PC-9 (cell line): ENCODE measurements at regions not wholly inside any gene's neighbourhood (a gene's known extent, or its start where the extent isn't known, plus 50 kb on each side); places are given as distances from the start of the nearest gene placed in this dataset.
A peak's percentile ranks its signal among the peaks of the same experiment; 100 is the strongest.

Experiments
- BruUV-seq: library from RNA; stranded (reverse); fragments of 400-500 nt; replicated peaks from 2 replicates; lab custom pipeline; 2021; lab: Mats Ljungman, UMichigan
- CTCF ChIA-PET: fragments of 300-600 bp; sonication (Branson Sonifier 250); formaldehyde crosslinking; loops from one replicate; lab custom pipeline; 2022; ENCODE audit warnings: antibody characterized with exemption; lab: Charles Lee
- POLR2A ChIA-PET: fragments of 300-600 bp; sonication (Branson Sonifier 250); formaldehyde crosslinking; loops from one replicate; lab custom pipeline; 2022; ENCODE audit warnings: antibody characterized with exemption; ENCODE audit not compliant: unreplicated experiment; lab: Charles Lee
- DNase-seq, 2 experiments: peaks; one replicate each; pipeline versions ENCODE4 v3.0.0 to v3.0.0-alpha.2; 2015 to 2022; ENCODE audit warnings: mixed read lengths in 1 of 2
- H2AFZ ChIP-seq: fragments of 200-600 bp; sonication (generic); 2 replicates; pipeline ENCODE4 v1.8.1; 2017; ENCODE audit warnings: antibody characterized with exemption
- H3F3A ChIP-seq: fragments of 200-600 bp; sonication (generic); 2 replicates; pipeline ENCODE4 v1.8.1; 2017; ENCODE audit warnings: antibody characterized with exemption, mild to moderate bottlenecking, low read depth; ENCODE audit not compliant: insufficient read depth
- H3K27ac ChIP-seq: fragments of 200-600 bp; sonication (generic); 2 replicates; pipeline ENCODE4 v1.6.1; 2016; ENCODE audit warnings: mixed run types
- H3K27me3 ChIP-seq: fragments of 200-600 bp; sonication (generic); 2 replicates; pipeline ENCODE4 v1.6.1; 2016; ENCODE audit warnings: low read depth, mixed run types; ENCODE audit not compliant: insufficient read depth
- H3K36me3 ChIP-seq: fragments of 200-600 bp; sonication (generic); 2 replicates; pipeline ENCODE4 v1.6.1; 2016; ENCODE audit warnings: low read depth, mixed run types
- H3K4me1 ChIP-seq: fragments of 200-600 bp; sonication (generic); replicated peaks from 2 replicates; pipeline ENCODE4 v1.6.1; 2016; ENCODE audit warnings: mixed run types; ENCODE audit not compliant: insufficient read depth
- H3K4me2 ChIP-seq: fragments of 200-600 bp; sonication (generic); 2 replicates; pipeline ENCODE4 v1.6.1; 2017; ENCODE audit warnings: mixed run types
- H3K4me3 ChIP-seq: fragments of 200-600 bp; sonication (generic); 2 replicates; pipeline ENCODE4 v1.6.1; 2016; ENCODE audit warnings: mixed run types
- H3K79me2 ChIP-seq: fragments of 200-600 bp; sonication (generic); 2 replicates; pipeline ENCODE4 v1.6.1; 2017; ENCODE audit warnings: low read depth, mixed run types
- H3K9me2 ChIP-seq: fragments of 200-600 bp; sonication (generic); 2 replicates; pipeline ENCODE4 v1.8.1; 2017; ENCODE audit warnings: mild to moderate bottlenecking; ENCODE audit not compliant: insufficient read depth
- H3K9me3 ChIP-seq: fragments of 200-600 bp; sonication (generic); 2 replicates; pipeline ENCODE4 v1.8.1; 2016; ENCODE audit warnings: low read depth; ENCODE audit not compliant: insufficient read depth
- H4K20me1 ChIP-seq: fragments of 200-600 bp; sonication (generic); 2 replicates; pipeline ENCODE4 v1.8.1; 2017; ENCODE audit not compliant: insufficient read depth
- EZH2 ChIP-seq: fragments of 200-600 bp; sonication (generic); IDR thresholded peaks from 2 replicates; pipeline ENCODE4 v1.8.0; 2017; ENCODE audit warnings: antibody characterized with exemption, low read depth
- intact Hi-C: fragments of 100-400 bp; cut with micrococcal nuclease; formaldehyde crosslinking; loops from one replicate; pipeline ENCODE4 v1.10.0; 2022; ENCODE audit not compliant: unreplicated experiment
- TF ChIP-seq, protein P1 (sequence below): fragments of 200-600 bp; sonication (generic); conservative IDR thresholded peaks from 2 replicates; pipeline ENCODE4 v1.6.1; 2017; ENCODE audit warnings: mixed run types, antibody characterized with exemption, mild to moderate bottlenecking, moderate library complexity

DNA sequence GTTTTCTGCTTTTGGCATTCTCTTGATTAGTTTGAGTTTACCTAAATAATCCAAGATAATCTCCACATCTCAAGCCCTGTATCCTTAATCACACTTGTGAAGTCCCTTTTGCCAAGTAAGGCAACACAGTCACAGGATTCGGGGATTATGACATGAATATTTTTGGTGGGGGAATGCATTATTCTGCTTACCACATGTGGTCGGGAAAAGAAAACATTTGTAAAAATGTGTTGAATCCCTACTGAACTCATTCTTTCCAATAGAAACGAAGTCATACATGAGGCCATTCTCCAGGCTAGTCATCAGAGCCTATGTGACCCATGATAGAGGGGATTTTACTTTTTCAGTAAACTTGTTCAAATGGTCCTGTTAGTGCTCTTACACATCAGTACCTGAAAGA, 58.5 kb upstream of the PRICKLE1 start:
- no peak overlapping the region for H3K4me3 ChIP-seq
- no peaks in the 10 kb centered on the region for H3K79me2 ChIP-seq
- no TSS peak for BruUV-seq
- no peak for TF ChIP-seq EZH2
- TF ChIP-seq, protein P1, sequence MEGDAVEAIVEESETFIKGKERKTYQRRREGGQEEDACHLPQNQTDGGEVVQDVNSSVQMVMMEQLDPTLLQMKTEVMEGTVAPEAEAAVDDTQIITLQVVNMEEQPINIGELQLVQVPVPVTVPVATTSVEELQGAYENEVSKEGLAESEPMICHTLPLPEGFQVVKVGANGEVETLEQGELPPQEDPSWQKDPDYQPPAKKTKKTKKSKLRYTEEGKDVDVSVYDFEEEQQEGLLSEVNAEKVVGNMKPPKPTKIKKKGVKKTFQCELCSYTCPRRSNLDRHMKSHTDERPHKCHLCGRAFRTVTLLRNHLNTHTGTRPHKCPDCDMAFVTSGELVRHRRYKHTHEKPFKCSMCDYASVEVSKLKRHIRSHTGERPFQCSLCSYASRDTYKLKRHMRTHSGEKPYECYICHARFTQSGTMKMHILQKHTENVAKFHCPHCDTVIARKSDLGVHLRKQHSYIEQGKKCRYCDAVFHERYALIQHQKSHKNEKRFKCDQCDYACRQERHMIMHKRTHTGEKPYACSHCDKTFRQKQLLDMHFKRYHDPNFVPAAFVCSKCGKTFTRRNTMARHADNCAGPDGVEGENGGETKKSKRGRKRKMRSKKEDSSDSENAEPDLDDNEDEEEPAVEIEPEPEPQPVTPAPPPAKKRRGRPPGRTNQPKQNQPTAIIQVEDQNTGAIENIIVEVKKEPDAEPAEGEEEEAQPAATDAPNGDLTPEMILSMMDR, result no peak
- peaks cover 5% of the 10 kb centered on the region; the same call in 1 of the 2 replicates for H3K4me1 ChIP-seq
- H3K27ac ChIP-seq, result no peak overlapping the region
- ChIA-PET CTCF (no interaction called here), POLR2A (no interaction called here)
- H4K20me1 ChIP-seq, result no peaks in the 10 kb centered on the region
- intact Hi-C loops, result no loop called here
- H3F3A ChIP-seq, result no peaks in the 10 kb centered on the region
- H3K9me3 ChIP-seq, result no peaks in the 10 kb centered on the region
- H3K9me2 ChIP-seq, result no peaks in the 10 kb centered on the region
- no peak overlapping the region for H2AFZ ChIP-seq
- no peaks in the 10 kb centered on the region for H3K36me3 ChIP-seq
- DNase-seq, result no peak
- no peak overlapping the region for H3K4me2 ChIP-seq
- no peaks in the 10 kb centered on the region for H3K27me3 ChIP-seq

DNA sequence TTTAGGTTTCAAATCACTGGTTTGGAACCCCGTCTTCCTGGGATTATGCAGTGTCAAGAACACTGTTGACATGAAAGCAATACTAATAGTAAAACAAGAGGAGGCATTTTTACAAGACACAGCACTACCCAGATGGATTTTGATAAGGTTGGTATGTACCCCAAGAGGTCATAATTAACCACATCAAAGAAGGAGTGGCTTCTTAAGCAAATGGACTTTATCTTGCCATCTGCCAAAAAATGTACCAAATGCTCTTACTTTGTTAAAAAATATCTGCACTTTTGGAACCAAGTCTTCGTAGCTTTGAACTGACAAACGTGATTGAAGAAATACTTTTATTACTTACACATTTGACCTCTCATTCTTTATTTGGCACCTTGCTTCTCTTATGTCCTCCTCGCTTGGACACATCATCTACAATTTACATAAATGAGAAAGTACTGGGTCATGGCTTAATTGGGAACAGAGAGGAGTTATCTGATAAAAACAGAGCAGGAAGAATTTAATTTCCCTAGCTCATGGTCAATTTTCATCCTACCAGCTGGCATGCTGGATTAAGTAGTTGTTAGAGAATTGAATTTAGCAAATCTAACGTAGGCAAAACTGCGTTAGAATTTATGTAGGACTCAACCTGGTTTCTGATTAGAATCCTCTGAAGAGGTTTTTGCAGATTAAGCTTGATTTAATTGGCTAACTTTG, 54.5 kb upstream of the PRICKLE1 start:
- Histone ChIP-seq H3K4me3 (no peak overlapping the region), H2AFZ (no peak overlapping the region), H3K79me2 (no peaks in the 10 kb centered on the region), H3F3A (no peaks in the 10 kb centered on the region), H3K9me2 (no peaks in the 10 kb centered on the region), H3K36me3 (no peaks in the 10 kb centered on the region), H3K9me3 (no peaks in the 10 kb centered on the region), H3K4me2 (no peak overlapping the region), H3K4me1 (0 out of 2 replicates have a peak, but pooled peaks cover 5% of the 10 kb centered on the region), H4K20me1 (no peaks in the 10 kb centered on the region), H3K27me3 (no peaks in the 10 kb centered on the region), H3K27ac (no peak overlapping the region)
- DNase-seq, result peak in 1 of 2 experiments; percentile 73
- ChIA-PET CTCF (no interaction called here), POLR2A (no interaction called here)
- BruUV-seq, result no TSS peak
- TF ChIP-seq, protein P1, result no peak
- no peak for TF ChIP-seq EZH2
- intact Hi-C loops, result no loop called here

DNA sequence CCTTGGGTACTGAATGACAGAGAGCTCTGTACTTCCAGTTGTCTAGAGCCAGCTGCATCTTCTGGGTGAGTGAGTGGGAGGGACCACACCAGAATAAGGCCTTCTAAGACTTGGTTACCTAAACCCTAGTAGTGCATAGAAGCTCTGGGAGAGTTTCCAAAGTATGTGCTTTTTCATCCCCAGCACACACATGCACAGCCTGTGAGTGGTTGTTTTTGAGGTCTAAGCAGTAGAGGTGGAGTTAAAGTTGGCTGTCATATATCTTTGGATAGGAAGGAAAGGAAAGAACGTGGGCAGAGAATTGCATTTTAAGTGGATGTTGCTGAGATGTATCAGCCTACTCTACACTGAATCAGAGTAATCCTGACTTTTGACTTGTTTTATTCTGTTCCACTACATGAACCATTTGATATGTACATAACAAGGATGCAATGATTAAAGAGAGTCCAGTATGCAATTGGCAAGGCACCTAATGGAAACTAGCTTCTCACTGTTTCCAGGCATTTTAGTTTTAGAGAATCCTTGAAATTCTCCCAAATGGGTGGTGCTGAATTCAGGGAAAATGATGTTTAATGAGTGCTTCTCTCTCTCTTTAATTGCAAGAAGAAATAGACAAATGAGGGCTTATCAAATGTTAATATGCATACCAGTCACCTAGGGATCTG, 51.8 kb upstream of the PRICKLE1 start:
- Histone ChIP-seq H3F3A (no peaks in the 10 kb centered on the region), H3K4me1 (0 out of 2 replicates have a peak, but pooled peaks cover 5% of the 10 kb centered on the region), H3K9me2 (no peaks in the 10 kb centered on the region), H3K27ac (no peak overlapping the region), H4K20me1 (no peaks in the 10 kb centered on the region), H3K36me3 (no peaks in the 10 kb centered on the region), H2AFZ (no peak overlapping the region), H3K9me3 (no peaks in the 10 kb centered on the region), H3K4me3 (no peak overlapping the region), H3K27me3 (no peaks in the 10 kb centered on the region), H3K79me2 (no peaks in the 10 kb centered on the region), H3K4me2 (no peak overlapping the region)
- no peak for DNase-seq
- intact Hi-C loops, result no loop called here
- POLR2A ChIA-PET, result no interaction called here
- no TSS peak for BruUV-seq
- TF ChIP-seq, protein P1, result no peak
- TF ChIP-seq EZH2, result no peak
- CTCF ChIA-PET, result no interaction called here
